ENCODE measurements at regions not wholly inside any gene's neighbourhood (a gene's known extent, or its start where the extent isn't known, plus 50 kb on each side); places are given as distances from the start of the nearest gene placed in this dataset.

GRCh38 chrX:39767446-39767845 lies 330.3 kb downstream of the BCOR start:
- TF ChIP-seq, protein P1, sequence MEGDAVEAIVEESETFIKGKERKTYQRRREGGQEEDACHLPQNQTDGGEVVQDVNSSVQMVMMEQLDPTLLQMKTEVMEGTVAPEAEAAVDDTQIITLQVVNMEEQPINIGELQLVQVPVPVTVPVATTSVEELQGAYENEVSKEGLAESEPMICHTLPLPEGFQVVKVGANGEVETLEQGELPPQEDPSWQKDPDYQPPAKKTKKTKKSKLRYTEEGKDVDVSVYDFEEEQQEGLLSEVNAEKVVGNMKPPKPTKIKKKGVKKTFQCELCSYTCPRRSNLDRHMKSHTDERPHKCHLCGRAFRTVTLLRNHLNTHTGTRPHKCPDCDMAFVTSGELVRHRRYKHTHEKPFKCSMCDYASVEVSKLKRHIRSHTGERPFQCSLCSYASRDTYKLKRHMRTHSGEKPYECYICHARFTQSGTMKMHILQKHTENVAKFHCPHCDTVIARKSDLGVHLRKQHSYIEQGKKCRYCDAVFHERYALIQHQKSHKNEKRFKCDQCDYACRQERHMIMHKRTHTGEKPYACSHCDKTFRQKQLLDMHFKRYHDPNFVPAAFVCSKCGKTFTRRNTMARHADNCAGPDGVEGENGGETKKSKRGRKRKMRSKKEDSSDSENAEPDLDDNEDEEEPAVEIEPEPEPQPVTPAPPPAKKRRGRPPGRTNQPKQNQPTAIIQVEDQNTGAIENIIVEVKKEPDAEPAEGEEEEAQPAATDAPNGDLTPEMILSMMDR (IDR thresholded peaks at IDR 0.05): no peak
- TF ChIP-seq POLR2A (IDR thresholded peaks at IDR 0.05): no peak

All from thyroid gland (tissue), 4 donors.